Kidney (tissue), 13 donors: ENCODE measurements at regions not wholly inside any gene's neighbourhood (a gene's known extent, or its start where the extent isn't known, plus 50 kb on each side); places are given as distances from the start of the nearest gene placed in this dataset.

Source experiments
- DNase-seq, 5 donors: peaks; one replicate each; pipeline ENCODE4 v3.0.0-alpha.2; 2013 to 2020
- FAIRE-seq: peaks from 2 replicates; lab custom pipeline; 2012; peaks lifted over from hg19 to GRCh38; lab: Jason Lieb, UNC
- H3K27ac ChIP-seq, 2 donors: one replicate each; pipeline ENCODE4 v1.7.0; 2013; ENCODE audit warnings: low read depth in 2 of 2, low read length in 2 of 2, inconsistent platforms in 1 of 2
- H3K27me3 ChIP-seq: one replicate; pipeline ENCODE4 v1.7.1; 2013; ENCODE audit warnings: low read length, inconsistent platforms; ENCODE audit not compliant: control insufficient read depth, insufficient read depth
- H3K36me3 ChIP-seq, 3 donors: one replicate each; pipeline versions ENCODE4 v1.7.0 to v1.7.1; 2013; ENCODE audit warnings: low read length in 3 of 3, control low read depth in 1 of 3, inconsistent platforms in 1 of 3; ENCODE audit not compliant: insufficient read depth in 3 of 3, control insufficient read depth in 2 of 3
- H3K4me1 ChIP-seq, 3 donors: one replicate each; pipeline versions ENCODE4 v1.7.0 to v1.7.1; 2013; ENCODE audit warnings: low read length in 3 of 3, inconsistent platforms in 1 of 3, low read depth in 1 of 3; ENCODE audit not compliant: control insufficient read depth in 2 of 3, insufficient read depth in 2 of 3
- H3K4me3 ChIP-seq, 3 donors: one replicate each; pipeline versions ENCODE4 v1.7.0 to v1.8.1; 2013; ENCODE audit warnings: low read length in 3 of 3, control low read depth in 1 of 3, inconsistent platforms in 1 of 3
- H3K9ac ChIP-seq, 3 donors: one replicate each; pipeline versions ENCODE4 v1.7.0 to v1.7.1; 2013; ENCODE audit warnings: low read length in 3 of 3, control low read depth in 1 of 3, inconsistent platforms in 1 of 3
- H3K9me3 ChIP-seq, 3 donors: one replicate each; pipeline versions ENCODE4 v1.7.0 to v1.7.1; 2013; ENCODE audit warnings: low read length in 3 of 3, control low read depth in 1 of 3, inconsistent platforms in 1 of 3; ENCODE audit not compliant: control insufficient read depth in 2 of 3, insufficient read depth in 1 of 3
- intact Hi-C: fragments of 100-400 bp; cut with DNase I; formaldehyde crosslinking; loops from one replicate; pipeline ENCODE4 v1.11.1; 2022
- TF ChIP-seq, protein P1 (sequence below): IDR thresholded peaks from 3 replicates; pipeline ENCODE4 v1.5.1; 2012; ENCODE audit warnings: mild to moderate bottlenecking, moderate library complexity, borderline replicate concordance; ENCODE audit not compliant: insufficient read depth; ENCODE audit errors: extremely low read depth
- donor health status: control.
- donor health status: control.
- donor health status: control.
- donor health status: control.
- donor health status: control.
- donor health status: DM: yes; HTN: yes; CAD: no.
- donor health status: Normal renal cell carcinoma (clear cell type).

DNA sequence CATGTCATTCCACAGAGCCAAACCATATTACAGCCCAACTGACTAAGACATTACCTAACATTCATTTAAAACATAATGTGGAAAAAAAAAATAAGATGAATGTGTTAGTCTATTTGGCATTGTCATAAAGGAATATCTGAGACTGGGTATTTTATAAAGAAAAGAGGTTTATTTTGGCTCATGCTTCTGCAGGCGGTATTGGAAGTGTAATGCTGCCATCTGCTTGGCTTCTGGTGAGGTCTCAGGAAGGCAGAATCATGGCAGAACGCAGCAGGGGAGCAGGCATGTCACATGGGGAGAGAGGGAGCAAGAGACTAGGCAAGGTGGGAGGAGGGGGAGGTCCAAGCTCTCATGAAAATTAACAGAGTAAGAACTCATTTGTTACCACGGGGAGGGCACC is 504.8 kb upstream of the LRATD1 start:
- no peak for DNase-seq
- H3K27ac ChIP-seq = no peak overlapping the region
- H3K4me1 ChIP-seq = no peaks in the 10 kb centered on the region
- H3K9ac ChIP-seq = no peak overlapping the region
- FAIRE-seq = no peak
- no peaks in the 10 kb centered on the region for H3K9me3 ChIP-seq
- no peak overlapping the region for H3K4me3 ChIP-seq
- TF ChIP-seq, protein P1, sequence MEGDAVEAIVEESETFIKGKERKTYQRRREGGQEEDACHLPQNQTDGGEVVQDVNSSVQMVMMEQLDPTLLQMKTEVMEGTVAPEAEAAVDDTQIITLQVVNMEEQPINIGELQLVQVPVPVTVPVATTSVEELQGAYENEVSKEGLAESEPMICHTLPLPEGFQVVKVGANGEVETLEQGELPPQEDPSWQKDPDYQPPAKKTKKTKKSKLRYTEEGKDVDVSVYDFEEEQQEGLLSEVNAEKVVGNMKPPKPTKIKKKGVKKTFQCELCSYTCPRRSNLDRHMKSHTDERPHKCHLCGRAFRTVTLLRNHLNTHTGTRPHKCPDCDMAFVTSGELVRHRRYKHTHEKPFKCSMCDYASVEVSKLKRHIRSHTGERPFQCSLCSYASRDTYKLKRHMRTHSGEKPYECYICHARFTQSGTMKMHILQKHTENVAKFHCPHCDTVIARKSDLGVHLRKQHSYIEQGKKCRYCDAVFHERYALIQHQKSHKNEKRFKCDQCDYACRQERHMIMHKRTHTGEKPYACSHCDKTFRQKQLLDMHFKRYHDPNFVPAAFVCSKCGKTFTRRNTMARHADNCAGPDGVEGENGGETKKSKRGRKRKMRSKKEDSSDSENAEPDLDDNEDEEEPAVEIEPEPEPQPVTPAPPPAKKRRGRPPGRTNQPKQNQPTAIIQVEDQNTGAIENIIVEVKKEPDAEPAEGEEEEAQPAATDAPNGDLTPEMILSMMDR = no peak
- intact Hi-C loops = no loop called here
- no peaks in the 10 kb centered on the region for H3K27me3 ChIP-seq
- no peaks in the 10 kb centered on the region for H3K36me3 ChIP-seq

DNA sequence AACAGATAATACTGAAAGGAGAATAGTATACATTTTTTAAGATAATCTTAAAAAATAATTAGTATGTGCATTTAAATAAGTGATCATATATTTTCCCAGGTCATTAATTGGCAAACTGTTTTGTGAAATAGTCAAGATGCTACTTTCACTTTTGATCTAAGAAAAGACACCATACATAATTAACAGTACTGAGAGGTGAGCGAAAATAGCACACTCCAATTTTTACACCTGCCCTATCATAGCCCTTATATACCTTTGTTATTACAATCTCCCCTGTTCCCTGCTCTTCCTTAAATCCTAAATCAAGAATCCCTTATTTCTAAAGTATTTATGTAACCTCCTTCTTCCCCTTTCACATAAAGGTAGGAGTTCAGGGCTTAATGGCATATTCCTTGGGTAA is 500.1 kb upstream of the LRATD1 start:
- no peak overlapping the region for H3K27ac ChIP-seq
- H3K9ac ChIP-seq = no peak overlapping the region
- H3K9me3 ChIP-seq = no peaks in the 10 kb centered on the region
- no peaks in the 10 kb centered on the region for H3K4me1 ChIP-seq
- TF ChIP-seq, protein P1 = no peak
- no peak overlapping the region for H3K4me3 ChIP-seq
- FAIRE-seq = no peak
- H3K36me3 ChIP-seq = no peaks in the 10 kb centered on the region
- intact Hi-C loops = no loop called here
- no peaks in the 10 kb centered on the region for H3K27me3 ChIP-seq
- DNase-seq = no peak

DNA sequence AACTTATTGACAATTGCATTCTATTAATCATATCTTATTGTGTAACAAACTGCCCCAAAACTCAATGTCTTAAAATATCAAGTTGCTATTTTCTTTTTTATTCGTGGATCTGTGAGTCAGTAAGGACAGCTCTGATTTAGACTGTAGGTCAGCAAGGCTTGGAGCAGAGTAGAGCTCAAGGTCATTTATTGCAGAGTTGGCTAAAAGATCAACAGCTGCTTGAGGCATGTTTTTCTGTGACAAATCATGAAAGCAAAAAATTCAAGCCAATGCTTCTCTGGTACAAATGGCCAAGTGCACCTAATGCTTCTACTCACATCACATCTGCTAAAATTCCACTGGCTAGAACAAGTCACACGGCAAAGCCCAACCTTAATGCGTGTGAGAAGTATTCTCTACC is 497.7 kb upstream of the LRATD1 start:
- Histone ChIP-seq H3K9ac (no peak overlapping the region), H3K27me3 (no peaks in the 10 kb centered on the region), H3K9me3 (no peaks in the 10 kb centered on the region), H3K36me3 (no peaks in the 10 kb centered on the region), H3K4me1 (no peaks in the 10 kb centered on the region), H3K4me3 (no peak overlapping the region), H3K27ac (no peak overlapping the region)
- FAIRE-seq = no peak
- TF ChIP-seq, protein P1 = no peak
- DNase-seq = peak in 1 of 5 donors; percentile 3
- intact Hi-C loops = no loop called here

DNA sequence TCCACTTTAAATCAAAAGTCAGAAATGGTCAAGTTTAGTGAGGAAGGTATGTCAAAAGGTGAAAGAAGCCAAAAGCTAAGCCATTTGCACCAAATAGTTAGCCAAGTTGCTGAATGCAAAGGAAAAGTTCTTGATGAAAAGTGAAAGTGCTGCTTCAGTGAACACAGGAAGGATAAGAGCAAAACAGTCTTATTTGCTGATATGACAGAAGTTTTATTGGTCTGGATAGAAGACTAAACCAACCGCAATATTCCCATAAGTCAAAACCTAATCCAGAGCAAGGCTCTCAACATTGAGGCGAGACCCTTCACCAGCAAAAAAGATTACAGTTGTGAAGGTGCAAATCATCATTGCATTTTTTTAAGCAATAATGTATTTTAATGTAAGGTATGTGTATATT is 496.5 kb upstream of the LRATD1 start:
- TF ChIP-seq, protein P1 = no peak
- Histone ChIP-seq H3K27me3 (no peaks in the 10 kb centered on the region), H3K4me1 (no peaks in the 10 kb centered on the region), H3K9me3 (no peaks in the 10 kb centered on the region), H3K27ac (no peak overlapping the region), H3K36me3 (no peaks in the 10 kb centered on the region), H3K4me3 (no peak overlapping the region), H3K9ac (no peak overlapping the region)
- intact Hi-C loops = no loop called here
- no peak for DNase-seq
- FAIRE-seq = no peak
